CD4-positive, alpha-beta T cell (primary cell): ENCODE measurements at regions not wholly inside any gene's neighbourhood (a gene's known extent, or its start where the extent isn't known, plus 50 kb on each side); places are given as distances from the start of the nearest gene placed in this dataset.
"Not testable (repeated sequence)": the region's sequence is repeated elsewhere in the genome, so short reads cannot be mapped to it uniquely, and the experiment has no call there.

Source experiments
- ATAC-seq: fragments of 200-7000 bp; cut with Tn5 transposase; one replicate; pipeline ENCODE4 v1.10.0; 2022; ENCODE audit warnings: mild to moderate bottlenecking; ENCODE audit not compliant: poor library complexity
- CTCF ChIA-PET: fragments of 350-600 bp; sonication (Branson Sonifier 250); formaldehyde crosslinking; loops from one replicate; lab custom pipeline; 2021; ENCODE audit warnings: antibody characterized with exemption, inconsistent platforms; lab: Charles Lee
- POLR2A ChIA-PET: fragments of 350-600 bp; sonication (Branson Sonifier 250); formaldehyde crosslinking; loops from one replicate; lab custom pipeline; 2021; ENCODE audit warnings: antibody characterized with exemption, inconsistent platforms; lab: Charles Lee
- DNase-seq, 14 experiments: peaks; one replicate each; pipeline ENCODE4 v3.0.0-alpha.2; 2013 to 2020; ENCODE audit warnings: mixed read lengths in 2 of 14
- H3K27ac ChIP-seq, 2 donors: one replicate each; pipeline versions ENCODE4 v1.5.1 to v1.7.0; 2013; ENCODE audit warnings: low read length in 2 of 2, low read depth in 1 of 2, mild to moderate bottlenecking in 1 of 2
- H3K27me3 ChIP-seq, 2 experiments: 1 replicate in 1 of 2; 2 replicates in 1 of 2; pipeline versions ENCODE4 v1.6.1 to v1.7.0; 2013; ENCODE audit warnings: low read length in 2 of 2, control low read depth in 1 of 2, mild to moderate bottlenecking in 1 of 2, moderate library complexity in 1 of 2; ENCODE audit not compliant: insufficient read depth in 2 of 2, control insufficient read depth in 1 of 2
- H3K36me3 ChIP-seq: one replicate; pipeline ENCODE4 v1.6.1; 2013; ENCODE audit warnings: low read length, control low read depth; ENCODE audit not compliant: insufficient read depth
- H3K4me1 ChIP-seq: one replicate; pipeline ENCODE4 v1.6.1; 2013; ENCODE audit warnings: low read length, control low read depth; ENCODE audit not compliant: insufficient read depth
- H3K4me3 ChIP-seq: one replicate; pipeline ENCODE4 v1.5.1; 2013; ENCODE audit warnings: mild to moderate bottlenecking, low read length, moderate library complexity
- H3K9me3 ChIP-seq, 2 experiments: 1 replicate in 1 of 2; 2 replicates in 1 of 2; pipeline versions ENCODE4 v1.6.1 to v1.7.0; 2013; ENCODE audit warnings: low read length in 2 of 2, mild to moderate bottlenecking in 2 of 2, control low read depth in 1 of 2, moderate library complexity in 1 of 2; ENCODE audit not compliant: control insufficient read depth in 1 of 2, insufficient read depth in 1 of 2
- H3K27ac Mint-ChIP-seq: one replicate; pipeline ENCODE4 v1.8.0; 2020; ENCODE audit warnings: mixed read lengths
- H3K27me3 Mint-ChIP-seq: one replicate; pipeline ENCODE4 v1.8.0; 2021; ENCODE audit warnings: mixed read lengths
- H3K36me3 Mint-ChIP-seq: one replicate; pipeline ENCODE4 v1.8.0; 2021; ENCODE audit warnings: low read depth, mixed read lengths
- H3K4me1 Mint-ChIP-seq: one replicate; pipeline ENCODE4 v1.8.0; 2021; ENCODE audit warnings: low read depth, mixed read lengths
- H3K4me3 Mint-ChIP-seq: one replicate; pipeline ENCODE4 v1.8.0; 2020; ENCODE audit warnings: mild to moderate bottlenecking, mixed read lengths
- H3K9me3 Mint-ChIP-seq: one replicate; pipeline ENCODE4 v1.8.0; 2020; ENCODE audit warnings: mixed read lengths
- CTCF ChIP-seq: fragments of 200-600 bp; IDR thresholded peaks from one replicate; pipeline ENCODE4 v1.8.0; 2022; ENCODE audit warnings: antibody characterized with exemption, mild to moderate bottlenecking
- intact Hi-C, 2 experiments: fragments of 100-400 bp; cut with DNase I in 1 of 2; cut with micrococcal nuclease in 1 of 2; formaldehyde crosslinking; loops; one replicate each; pipeline versions ENCODE4 v1.15.1 to v1.9.0; 2023 to 2025; cut with DNase I, micrococcal nuclease

- Histone ChIP-seq H3K36me3 (no peaks in the 10 kb centered on the region), H3K9me3 (no peaks in the 10 kb centered on the region), H3K4me1 (no peaks in the 10 kb centered on the region), H3K27me3 (no peaks in the 10 kb centered on the region), H3K4me3 (no peak overlapping the region), H3K27ac (no peak overlapping the region)
- DNase-seq: no peak
- H3K27ac Mint-ChIP-seq: no peak overlapping the region
- no peaks in the 10 kb centered on the region for H3K4me1 Mint-ChIP-seq
- no peaks in the 10 kb centered on the region for H3K36me3 Mint-ChIP-seq
- intact Hi-C loops: no loop called here
- no peak for ATAC-seq
- H3K27me3 Mint-ChIP-seq: no peaks in the 10 kb centered on the region
- H3K9me3 Mint-ChIP-seq: peaks cover 9% of the 10 kb centered on the region
- ChIA-PET CTCF (no interaction called here), POLR2A (no interaction called here)
- no peak for TF ChIP-seq CTCF
- no peak overlapping the region for H3K4me3 Mint-ChIP-seq
These were observed 138.4 kb upstream of the LRRC3B start for GRCh38 chr3:26484140-26484539.

- no peak overlapping the region for H3K27ac Mint-ChIP-seq
- TF ChIP-seq CTCF: no peak
- Histone ChIP-seq H3K4me1 (no peaks in the 10 kb centered on the region), H3K4me3 (no peak overlapping the region), H3K27ac (no peak overlapping the region), H3K27me3 (no peaks in the 10 kb centered on the region), H3K36me3 (no peaks in the 10 kb centered on the region), H3K9me3 (no peaks in the 10 kb centered on the region)
- ATAC-seq (no peak), DNase-seq (no peak)
- ChIA-PET CTCF (no interaction called here), POLR2A (no interaction called here)
- intact Hi-C loops: no loop called here
- H3K9me3 Mint-ChIP-seq: peaks cover 2% of the 10 kb centered on the region
- H3K4me3 Mint-ChIP-seq: no peak overlapping the region
- H3K36me3 Mint-ChIP-seq: no peaks in the 10 kb centered on the region
- no peaks in the 10 kb centered on the region for H3K27me3 Mint-ChIP-seq
- no peaks in the 10 kb centered on the region for H3K4me1 Mint-ChIP-seq
These were observed 124.3 kb upstream of the LRRC3B start for GRCh38 chr3:26498271-26498670.

- peaks cover 4% of the 10 kb centered on the region for H3K9me3 Mint-ChIP-seq
These were observed 117.2 kb upstream of the LRRC3B start for GRCh38 chr3:26505399-26505798.

GRCh38 chr3:26514445-26515029, 108.0 kb upstream of the LRRC3B start:
- H3K27me3 Mint-ChIP-seq, intact Hi-C loops, H3K36me3 Mint-ChIP-seq, H3K4me3 Mint-ChIP-seq, H3K9me3 Mint-ChIP-seq, ATAC-seq, H3K4me3 ChIP-seq, H3K36me3 ChIP-seq, H3K27ac ChIP-seq, H3K4me1 ChIP-seq, H3K27me3 ChIP-seq, CTCF ChIA-PET, H3K27ac Mint-ChIP-seq, H3K4me1 Mint-ChIP-seq, DNase-seq, H3K9me3 ChIP-seq, POLR2A ChIA-PET: not testable (repeated sequence)

More at GRCh38 chr3:26505399-26505798, 117.2 kb upstream of the LRRC3B start:
- ATAC-seq: no peak
- H3K27ac ChIP-seq: no peak overlapping the region
- intact Hi-C loops: no loop called here
- H3K27me3 Mint-ChIP-seq: no peaks in the 10 kb centered on the region
- H3K4me3 Mint-ChIP-seq: no peak overlapping the region
- ChIA-PET CTCF (no interaction called here), POLR2A (no interaction called here)
- no peaks in the 10 kb centered on the region for H3K36me3 ChIP-seq
- no peaks in the 10 kb centered on the region for H3K4me1 Mint-ChIP-seq
- DNase-seq: no peak
- no peaks in the 10 kb centered on the region for H3K36me3 Mint-ChIP-seq
- no peak for TF ChIP-seq CTCF
- H3K4me1 ChIP-seq: no peaks in the 10 kb centered on the region
- no peaks in the 10 kb centered on the region for H3K27me3 ChIP-seq
- peaks cover 0 to 4% of the 10 kb centered on the region in 2 experiments for H3K9me3 ChIP-seq
- no peak overlapping the region for H3K27ac Mint-ChIP-seq
- H3K4me3 ChIP-seq: no peak overlapping the region
